A549 (cell line): ENCODE measurements at regions not wholly inside any gene's neighbourhood (a gene's known extent, or its start where the extent isn't known, plus 50 kb on each side); places are given as distances from the start of the nearest gene placed in this dataset.

Experiments used
- KDM1A ChIP-seq: fragments of 200-600 bp; sonication (generic); IDR thresholded peaks from 2 replicates; pipeline ENCODE4 v1.6.1; 2016; ENCODE audit warnings: low read depth, mild to moderate bottlenecking
- NR3C1 ChIP-seq: fragments of >200 bp; sonication (Bioruptor Twin); formaldehyde crosslinking; IDR thresholded peaks from 3 replicates; pipeline ENCODE4 v1.6.1; 2017
- POLR2A ChIP-seq: IDR thresholded peaks from 2 replicates; pipeline ENCODE4 v1.6.1; 2012; ENCODE audit warnings: mild to moderate bottlenecking, low read length
- RAD21 ChIP-seq, 2 experiments: fragments of >200 bp in 1 of 2; sonication (Bioruptor Twin) in 1 of 2; formaldehyde crosslinking in 1 of 2; IDR thresholded peaks in 1 of 2; conservative IDR thresholded peaks in 1 of 2; 2 replicates in 1 of 2; 3 replicates in 1 of 2; pipeline ENCODE4 v1.6.1; 2012 to 2018; ENCODE audit warnings: inconsistent platforms in 1 of 2
- REST ChIP-seq: fragments of 200-600 bp; sonication (generic); IDR thresholded peaks from 2 replicates; pipeline ENCODE4 v1.6.1; 2016; ENCODE audit warnings: antibody characterized with exemption, mild to moderate bottlenecking, moderate library complexity
- USF2 ChIP-seq: fragments of 450-650 bp; IDR thresholded peaks from 2 replicates; pipeline ENCODE4 v1.6.1; 2014; ENCODE audit warnings: antibody characterized with exemption
- TF ChIP-seq, protein P1 (sequence below): fragments of >200 bp; sonication (Bioruptor Twin); formaldehyde crosslinking; IDR thresholded peaks from 3 replicates; pipeline ENCODE4 v1.5.1; 2016
- TF ChIP-seq, protein P2 (sequence below): fragments of 150-350 bp; IDR thresholded peaks from 2 replicates; pipeline ENCODE4 v1.6.1; 2014; ENCODE audit warnings: low read depth, mild to moderate bottlenecking, low read length

- TF ChIP-seq REST = no peak
- TF ChIP-seq POLR2A = no peak
- TF ChIP-seq USF2 = no peak
- TF ChIP-seq NR3C1 = no peak
- TF ChIP-seq, protein P1, sequence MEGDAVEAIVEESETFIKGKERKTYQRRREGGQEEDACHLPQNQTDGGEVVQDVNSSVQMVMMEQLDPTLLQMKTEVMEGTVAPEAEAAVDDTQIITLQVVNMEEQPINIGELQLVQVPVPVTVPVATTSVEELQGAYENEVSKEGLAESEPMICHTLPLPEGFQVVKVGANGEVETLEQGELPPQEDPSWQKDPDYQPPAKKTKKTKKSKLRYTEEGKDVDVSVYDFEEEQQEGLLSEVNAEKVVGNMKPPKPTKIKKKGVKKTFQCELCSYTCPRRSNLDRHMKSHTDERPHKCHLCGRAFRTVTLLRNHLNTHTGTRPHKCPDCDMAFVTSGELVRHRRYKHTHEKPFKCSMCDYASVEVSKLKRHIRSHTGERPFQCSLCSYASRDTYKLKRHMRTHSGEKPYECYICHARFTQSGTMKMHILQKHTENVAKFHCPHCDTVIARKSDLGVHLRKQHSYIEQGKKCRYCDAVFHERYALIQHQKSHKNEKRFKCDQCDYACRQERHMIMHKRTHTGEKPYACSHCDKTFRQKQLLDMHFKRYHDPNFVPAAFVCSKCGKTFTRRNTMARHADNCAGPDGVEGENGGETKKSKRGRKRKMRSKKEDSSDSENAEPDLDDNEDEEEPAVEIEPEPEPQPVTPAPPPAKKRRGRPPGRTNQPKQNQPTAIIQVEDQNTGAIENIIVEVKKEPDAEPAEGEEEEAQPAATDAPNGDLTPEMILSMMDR = no peak
- TF ChIP-seq KDM1A = no peak
- no peak for TF ChIP-seq RAD21 (conservative IDR thresholded peaks at IDR 0.05 in 1 of 2, IDR thresholded peaks at IDR 0.05 in 1 of 2)
- TF ChIP-seq, protein P2, sequence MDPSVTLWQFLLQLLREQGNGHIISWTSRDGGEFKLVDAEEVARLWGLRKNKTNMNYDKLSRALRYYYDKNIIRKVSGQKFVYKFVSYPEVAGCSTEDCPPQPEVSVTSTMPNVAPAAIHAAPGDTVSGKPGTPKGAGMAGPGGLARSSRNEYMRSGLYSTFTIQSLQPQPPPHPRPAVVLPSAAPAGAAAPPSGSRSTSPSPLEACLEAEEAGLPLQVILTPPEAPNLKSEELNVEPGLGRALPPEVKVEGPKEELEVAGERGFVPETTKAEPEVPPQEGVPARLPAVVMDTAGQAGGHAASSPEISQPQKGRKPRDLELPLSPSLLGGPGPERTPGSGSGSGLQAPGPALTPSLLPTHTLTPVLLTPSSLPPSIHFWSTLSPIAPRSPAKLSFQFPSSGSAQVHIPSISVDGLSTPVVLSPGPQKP = no peak
These were observed 81.9 kb downstream of the ACAA2 start for GRCh38 chr18:49731421-49731841.
